ENCODE measurements at regions not wholly inside any gene's neighbourhood (a gene's known extent, or its start where the extent isn't known, plus 50 kb on each side); places are given as distances from the start of the nearest gene placed in this dataset.

GRCh38 chr2:106724301-106724794 is 161.6 kb downstream of the ST6GAL2 start:
- TF ChIP-seq POLR2A (IDR thresholded peaks at IDR 0.05), result no peak
- no peak for TF ChIP-seq EP300 (IDR thresholded peaks at IDR 0.05)
- TF ChIP-seq, protein P1, sequence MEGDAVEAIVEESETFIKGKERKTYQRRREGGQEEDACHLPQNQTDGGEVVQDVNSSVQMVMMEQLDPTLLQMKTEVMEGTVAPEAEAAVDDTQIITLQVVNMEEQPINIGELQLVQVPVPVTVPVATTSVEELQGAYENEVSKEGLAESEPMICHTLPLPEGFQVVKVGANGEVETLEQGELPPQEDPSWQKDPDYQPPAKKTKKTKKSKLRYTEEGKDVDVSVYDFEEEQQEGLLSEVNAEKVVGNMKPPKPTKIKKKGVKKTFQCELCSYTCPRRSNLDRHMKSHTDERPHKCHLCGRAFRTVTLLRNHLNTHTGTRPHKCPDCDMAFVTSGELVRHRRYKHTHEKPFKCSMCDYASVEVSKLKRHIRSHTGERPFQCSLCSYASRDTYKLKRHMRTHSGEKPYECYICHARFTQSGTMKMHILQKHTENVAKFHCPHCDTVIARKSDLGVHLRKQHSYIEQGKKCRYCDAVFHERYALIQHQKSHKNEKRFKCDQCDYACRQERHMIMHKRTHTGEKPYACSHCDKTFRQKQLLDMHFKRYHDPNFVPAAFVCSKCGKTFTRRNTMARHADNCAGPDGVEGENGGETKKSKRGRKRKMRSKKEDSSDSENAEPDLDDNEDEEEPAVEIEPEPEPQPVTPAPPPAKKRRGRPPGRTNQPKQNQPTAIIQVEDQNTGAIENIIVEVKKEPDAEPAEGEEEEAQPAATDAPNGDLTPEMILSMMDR (IDR thresholded peaks at IDR 0.05), result no peak
